HG02840 (cell line): ENCODE measurements at regions not wholly inside any gene's neighbourhood (a gene's known extent, or its start where the extent isn't known, plus 50 kb on each side); places are given as distances from the start of the nearest gene placed in this dataset.

Source experiments
- ATAC-seq: cut with Tn5 transposase; IDR thresholded peaks from one replicate; pipeline ENCODE4 v1.9.1; 2021; ENCODE audit warnings: mild to moderate bottlenecking, moderate library complexity, moderate number of reproducible peaks; ENCODE audit not compliant: unreplicated experiment, low FRiP score

DNA sequence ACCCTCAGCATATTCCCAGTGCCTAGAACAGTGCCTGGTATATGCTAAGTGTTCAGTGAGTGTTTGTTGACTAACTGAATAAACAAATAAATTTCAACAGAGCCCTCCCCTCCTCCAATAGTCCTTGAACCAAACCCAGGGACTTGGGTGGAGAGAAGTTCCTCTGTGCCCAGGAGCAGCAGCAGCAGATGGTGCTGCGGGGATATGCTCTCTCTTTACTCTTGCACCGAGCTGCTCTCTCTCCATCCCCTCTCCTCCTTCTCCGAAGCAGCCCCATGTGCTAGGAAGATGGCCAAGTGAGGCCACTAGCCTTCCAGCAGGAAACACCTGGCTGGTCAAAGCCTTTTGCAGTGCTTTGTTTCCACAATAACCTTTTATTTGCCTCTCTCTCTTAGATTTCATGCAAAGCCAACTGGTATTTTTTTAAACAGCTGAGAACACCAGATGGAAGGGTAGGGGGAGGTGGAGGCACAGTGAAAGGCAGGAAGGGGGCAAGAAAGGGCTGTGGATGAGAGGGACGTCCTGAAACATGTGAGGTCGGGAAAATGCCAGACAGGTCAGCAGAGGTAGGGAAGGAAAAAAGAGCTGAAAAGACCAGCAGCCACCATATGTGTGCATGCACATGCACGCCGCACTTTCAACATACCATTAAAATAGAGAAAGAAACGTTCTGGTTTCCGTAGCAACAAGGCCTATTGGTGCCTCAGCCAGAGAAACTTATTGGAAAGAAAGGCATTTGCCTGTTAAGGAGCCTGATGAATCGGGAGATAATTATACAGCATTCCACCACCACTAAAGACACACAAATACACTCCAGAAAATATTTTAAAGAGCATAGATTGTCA, 78.9 kb downstream of the EMP1 start:
- ATAC-seq: no peak

- ATAC-seq: no peak
Observed at GRCh38 chr12:13273850-13274249, 77.3 kb downstream of the EMP1 start.

DNA sequence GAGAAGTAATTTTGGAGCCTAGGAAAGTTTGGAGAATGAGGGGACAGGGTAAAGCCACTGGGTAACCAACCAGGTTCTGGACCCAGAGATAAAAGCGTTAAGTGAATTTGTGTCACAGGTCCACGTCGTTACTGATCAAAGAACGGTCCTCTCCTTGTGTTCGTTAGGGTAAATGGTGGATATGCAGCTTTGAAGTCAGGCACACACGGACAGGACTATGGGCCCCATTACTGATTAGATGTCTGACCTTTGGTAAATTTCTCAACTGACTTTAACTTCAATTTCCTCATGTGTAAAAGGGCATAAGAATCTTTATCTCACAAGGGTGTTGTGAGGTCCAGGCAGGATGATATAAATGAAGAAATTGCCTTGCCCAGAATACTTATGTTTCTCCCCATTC, 76.6 kb downstream of the EMP1 start:
- ATAC-seq: no peak

DNA sequence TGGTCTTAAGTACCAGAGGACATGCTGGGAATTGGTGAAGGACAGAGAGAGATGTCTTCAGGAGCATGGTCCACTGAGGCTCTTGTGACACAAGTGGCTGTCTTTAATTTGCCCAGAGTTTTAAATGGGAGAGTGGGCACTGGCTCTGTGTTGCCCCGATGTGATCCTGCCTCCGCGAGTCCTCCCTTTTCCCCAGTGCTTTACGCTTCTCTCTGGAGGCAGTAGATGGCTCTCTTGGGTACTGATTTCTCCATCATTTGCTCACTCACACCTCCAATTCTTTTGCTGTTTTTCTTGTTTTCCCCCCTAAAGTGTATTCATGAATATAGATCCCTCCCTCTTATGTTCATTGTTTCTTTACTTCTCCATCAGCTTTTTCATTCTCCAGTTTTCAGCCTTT, 74.3 kb downstream of the EMP1 start:
- no peak for ATAC-seq
